ENCODE measurements at regions not wholly inside any gene's neighbourhood (a gene's known extent, or its start where the extent isn't known, plus 50 kb on each side); places are given as distances from the start of the nearest gene placed in this dataset.

DNA sequence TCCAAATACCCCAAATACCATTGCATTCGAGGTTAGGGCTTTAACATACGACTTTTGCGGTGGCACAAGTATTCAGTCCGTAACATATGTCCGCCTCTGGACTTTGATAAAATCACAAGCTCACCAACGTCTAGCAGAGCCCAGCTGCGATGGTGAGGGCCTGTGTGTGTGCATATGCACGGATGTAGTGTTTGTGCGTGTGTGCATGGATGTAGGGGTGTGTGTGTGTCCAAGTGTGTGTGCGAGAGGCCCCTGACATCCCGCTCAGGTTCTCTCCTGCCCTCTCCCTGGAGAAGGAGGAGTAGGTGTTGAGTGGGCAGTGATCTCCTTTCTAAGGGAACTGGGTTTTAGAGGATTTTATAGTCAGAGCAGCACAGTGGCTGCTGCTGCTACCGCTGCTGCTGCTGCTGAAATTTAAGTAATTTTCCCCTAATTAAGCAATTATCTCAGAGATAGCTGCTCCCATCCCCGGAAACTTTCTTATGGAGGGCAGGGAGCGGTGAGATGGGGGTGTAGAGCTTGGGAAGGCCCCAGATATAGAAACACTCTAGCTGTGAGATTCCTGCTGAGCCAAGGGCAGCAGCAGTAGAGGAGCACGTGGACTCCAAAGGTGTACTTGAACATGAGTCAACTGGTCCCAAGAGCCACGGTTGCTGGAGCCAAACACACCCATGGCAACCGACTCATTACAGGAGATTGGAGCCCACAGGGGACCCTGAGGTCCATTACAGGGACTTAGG is 121.7 kb upstream of the SDK2 start:
- TF ChIP-seq CTCF (IDR thresholded peaks at IDR 0.05) (no peak), EZH2 (IDR thresholded peaks at IDR 0.05; ENCODE audit: borderline replicate concordance, insufficient read depth, low read depth, low read length, poor library complexity, severe bottlenecking) (no peak)

Data from B cell (primary cell).